B cell (primary cell): ENCODE measurements at regions not wholly inside any gene's neighbourhood (a gene's known extent, or its start where the extent isn't known, plus 50 kb on each side); places are given as distances from the start of the nearest gene placed in this dataset.

Experiments
- ATAC-seq: fragments of 200-7000 bp; cut with Tn5 transposase; one replicate; pipeline ENCODE4 v1.10.0; 2021; ENCODE audit warnings: low read depth, mild to moderate bottlenecking, moderate number of reproducible peaks, moderate library complexity
- CTCF ChIA-PET: fragments of 350-600 bp; sonication (Branson Sonifier 250); formaldehyde crosslinking; loops from one replicate; lab custom pipeline; 2021; ENCODE audit warnings: antibody characterized with exemption, inconsistent platforms; lab: Charles Lee
- POLR2A ChIA-PET: fragments of 350-600 bp; sonication (Branson Sonifier 250); formaldehyde crosslinking; loops from one replicate; lab custom pipeline; 2021; ENCODE audit warnings: antibody characterized with exemption; lab: Charles Lee
- DNase-seq: peaks from one replicate; pipeline ENCODE4 v3.0.0; 2013
- H2AFZ ChIP-seq: 2 replicates; pipeline ENCODE4 v1.6.1; 2012; ENCODE audit warnings: mild to moderate bottlenecking, low read depth, low read length; ENCODE audit not compliant: insufficient read depth, poor library complexity, severe bottlenecking
- H3K27ac ChIP-seq, 2 donors: 1 replicate in 1 of 2; 2 replicates in 1 of 2; pipeline ENCODE4 v1.5.1; 2012 to 2013; ENCODE audit warnings: low read length in 2 of 2, mild to moderate bottlenecking in 2 of 2, moderate library complexity in 1 of 2
- H3K27me3 ChIP-seq, 4 experiments: fragments of 200-600 bp in 1 of 4; sonication (generic) in 1 of 4; replicated peaks in 1 of 4; 1 replicate in 2 of 4; 2 replicates in 2 of 4; pipeline versions ENCODE4 v1.6.1 to v1.7.0; 2013 to 2016; ENCODE audit warnings: low read length in 3 of 4, mild to moderate bottlenecking in 2 of 4, mixed read lengths in 1 of 4, moderate library complexity in 1 of 4; ENCODE audit not compliant: insufficient read depth in 4 of 4, control insufficient read depth in 3 of 4; ENCODE audit errors: control extremely low read depth in 1 of 4
- H3K36me3 ChIP-seq, 2 experiments: replicated peaks in 1 of 2; 1 replicate in 1 of 2; 2 replicates in 1 of 2; pipeline versions ENCODE4 v1.6.1 to v1.7.1; 2013; ENCODE audit warnings: low read length in 1 of 2; ENCODE audit not compliant: insufficient read depth in 2 of 2, control insufficient read depth in 1 of 2; ENCODE audit errors: control extremely low read depth in 1 of 2, extremely low read depth in 1 of 2
- H3K4me1 ChIP-seq, 2 donors: fragments of 200-600 bp in 1 of 2; sonication (generic) in 1 of 2; 1 replicate in 1 of 2; 2 replicates in 1 of 2; pipeline versions ENCODE4 v1.5.1 to v1.6.1; 2013 to 2017; ENCODE audit warnings: low read length in 2 of 2; ENCODE audit not compliant: control insufficient read depth in 2 of 2, insufficient read depth in 2 of 2
- H3K4me2 ChIP-seq: replicated peaks from 2 replicates; pipeline ENCODE3; 2012; ENCODE audit warnings: mild to moderate bottlenecking, low read depth, low read length; ENCODE audit not compliant: poor library complexity, severe bottlenecking
- H3K4me3 ChIP-seq, 5 experiments: fragments of 200-600 bp in 1 of 5; sonication (generic) in 1 of 5; 1 replicate in 3 of 5; 2 replicates in 2 of 5; pipeline versions ENCODE4 v1.5.1 to v1.7.0; 2011 to 2016; ENCODE audit warnings: low read length in 4 of 5, mild to moderate bottlenecking in 4 of 5, low read depth in 2 of 5, control low read depth in 1 of 5, moderate library complexity in 1 of 5; ENCODE audit not compliant: insufficient read depth in 1 of 5; ENCODE audit errors: control extremely low read depth in 1 of 5, extremely low read depth in 1 of 5
- H3K79me2 ChIP-seq: fragments of 200-600 bp; sonication (generic); one replicate; pipeline ENCODE4 v1.6.0; 2016; ENCODE audit warnings: low read length; ENCODE audit not compliant: control insufficient read depth, insufficient read depth
- H3K9ac ChIP-seq: fragments of 200-600 bp; sonication (generic); 2 replicates; pipeline ENCODE4 v1.6.1; 2017; ENCODE audit warnings: mild to moderate bottlenecking, low read length, moderate library complexity
- H3K9me3 ChIP-seq, 3 donors: one replicate each; pipeline versions ENCODE4 v1.6.1 to v1.7.1; 2013; ENCODE audit warnings: low read length in 2 of 3; ENCODE audit not compliant: control insufficient read depth in 2 of 3, insufficient read depth in 1 of 3; ENCODE audit errors: control extremely low read depth in 1 of 3
- H4K20me1 ChIP-seq: 2 replicates; pipeline ENCODE4 v1.6.0; 2012; ENCODE audit warnings: mild to moderate bottlenecking, low read length; ENCODE audit not compliant: insufficient read depth, control insufficient read depth, poor library complexity, severe bottlenecking
- H3K27ac Mint-ChIP-seq: one replicate; pipeline ENCODE4 v1.8.0; 2021; ENCODE audit warnings: mixed read lengths
- H3K27me3 Mint-ChIP-seq: one replicate; pipeline ENCODE4 v1.8.0; 2021; ENCODE audit warnings: mixed read lengths
- H3K4me1 Mint-ChIP-seq: one replicate; pipeline ENCODE4 v1.8.0; 2021; ENCODE audit warnings: mixed read lengths
- H3K4me3 Mint-ChIP-seq: one replicate; pipeline ENCODE4 v1.8.0; 2021; ENCODE audit warnings: mixed read lengths
- H3K9me3 Mint-ChIP-seq: one replicate; pipeline ENCODE4 v1.8.0; 2022; ENCODE audit warnings: mixed read lengths; ENCODE audit not compliant: insufficient read depth
- CTCF ChIP-seq: fragments of 200-600 bp; IDR thresholded peaks from one replicate; pipeline ENCODE4 v1.8.0; 2022; ENCODE audit warnings: antibody characterized with exemption, mild to moderate bottlenecking
- EZH2 ChIP-seq: IDR thresholded peaks from 2 replicates; pipeline ENCODE4 v1.6.1; 2012; ENCODE audit warnings: borderline replicate concordance, low read depth, mild to moderate bottlenecking, moderate library complexity, low read length; ENCODE audit not compliant: insufficient read depth, poor library complexity, severe bottlenecking
- WGBS: methylation state at CpG from one replicate; pipeline ENCODE4 v1.1.5; 2013; ENCODE audit warnings: missing lambda C conversion rate; ENCODE audit not compliant: insufficient coverage; 5-methylcytosine and 5-hydroxymethylcytosine counted together
- intact Hi-C: fragments of 100-400 bp; cut with micrococcal nuclease; formaldehyde crosslinking; loops from one replicate; pipeline ENCODE4 v1.10.0; 2022

GRCh38 chr4:134024251-134024650 is 177.3 kb downstream of the PABPC4L start:
- Mint-ChIP-seq H3K4me3 (no peak overlapping the region), H3K27ac (no peak overlapping the region)
- TF ChIP-seq EZH2 = no peak
- no peak for TF ChIP-seq CTCF

GRCh38 chr4:134019657-134020056 is 181.9 kb downstream of the PABPC4L start:
- Histone ChIP-seq H3K36me3 (no peaks in the 10 kb centered on the region), H3K27me3 (no peaks in the 10 kb centered on the region), H3K4me1 (no peaks in the 10 kb centered on the region), H2AFZ (no peak overlapping the region), H3K4me3 (no peak overlapping the region), H4K20me1 (no peaks in the 10 kb centered on the region), H3K9ac (no peak overlapping the region), H3K79me2 (no peaks in the 10 kb centered on the region), H3K27ac (no peak overlapping the region), H3K4me2 (no peak overlapping the region), H3K9me3 (no peaks in the 10 kb centered on the region)
- no peak for DNase-seq
- TF ChIP-seq EZH2 (no peak), CTCF (no peak)
- POLR2A ChIA-PET = no interaction called here
- Mint-ChIP-seq H3K4me1 (no peaks in the 10 kb centered on the region), H3K4me3 (no peak overlapping the region), H3K27ac (no peak overlapping the region), H3K9me3 (no peaks in the 10 kb centered on the region), H3K27me3 (no peaks in the 10 kb centered on the region)
- CTCF ChIA-PET = interaction anchor here (1.1 kb wide), 1 partner anchor 31 kb away, joined by 3 read pairs; no protein-coding TSS in a partner anchor
- WGBS = no CpG with 5 or more reads among the region's 1 CpG
- intact Hi-C loops = no loop called here
- ATAC-seq = no peak

More at GRCh38 chr4:134024251-134024650, 177.3 kb downstream of the PABPC4L start:
- H3K36me3 ChIP-seq = no peaks in the 10 kb centered on the region
- no peaks in the 10 kb centered on the region for H3K9me3 ChIP-seq
- no peak overlapping the region for H3K4me2 ChIP-seq
- no peaks in the 10 kb centered on the region for H3K27me3 ChIP-seq
- no peak for DNase-seq
- ChIA-PET CTCF (no interaction called here), POLR2A (no interaction called here)
- H3K4me1 ChIP-seq = no peaks in the 10 kb centered on the region
- H3K4me3 ChIP-seq = no peak overlapping the region
- H3K4me1 Mint-ChIP-seq = no peaks in the 10 kb centered on the region
- no peak overlapping the region for H3K27ac ChIP-seq
- no peak for ATAC-seq
- no peaks in the 10 kb centered on the region for H3K9me3 Mint-ChIP-seq
- H4K20me1 ChIP-seq = no peaks in the 10 kb centered on the region
- intact Hi-C loops = no loop called here
- H3K9ac ChIP-seq = no peak overlapping the region
- H3K79me2 ChIP-seq = no peaks in the 10 kb centered on the region
- H2AFZ ChIP-seq = no peak overlapping the region
- H3K27me3 Mint-ChIP-seq = no peaks in the 10 kb centered on the region
- WGBS = 100% methylated on average over 1 of the region's 2 CpGs
